ENCODE measurements at regions not wholly inside any gene's neighbourhood (a gene's known extent, or its start where the extent isn't known, plus 50 kb on each side); places are given as distances from the start of the nearest gene placed in this dataset.

GRCh38 chr2:84299211-84299775 is 159.8 kb downstream of the SUCLG1 start:
- TF ChIP-seq ZBTB7A (tag by site-specific recombination; IDR thresholded peaks at IDR 0.05; ENCODE audit: low read depth) (no peak), HOXD13 (CRISPR knock-in tag; IDR thresholded peaks at IDR 0.05; ENCODE audit: borderline replicate concordance) (no peak), ZIC2 (tag by site-specific recombination; IDR thresholded peaks at IDR 0.05) (no peak), ZNF366 (tag by site-specific recombination; conservative IDR thresholded peaks at IDR 0.05) (no peak)

All from HEK293 (cell line).